HK-2 (cell line): ENCODE measurements at regions not wholly inside any gene's neighbourhood (a gene's known extent, or its start where the extent isn't known, plus 50 kb on each side); places are given as distances from the start of the nearest gene placed in this dataset.
A peak's percentile ranks its signal among the peaks of the same experiment; 100 is the strongest.
"Not testable (repeated sequence)": the region's sequence is repeated elsewhere in the genome, so short reads cannot be mapped to it uniquely, and the experiment has no call there.

Experiments
- DNase-seq: peaks from one replicate; pipeline ENCODE4 v3.0.0-alpha.2; 2018; ENCODE audit not compliant: unreplicated experiment

DNA sequence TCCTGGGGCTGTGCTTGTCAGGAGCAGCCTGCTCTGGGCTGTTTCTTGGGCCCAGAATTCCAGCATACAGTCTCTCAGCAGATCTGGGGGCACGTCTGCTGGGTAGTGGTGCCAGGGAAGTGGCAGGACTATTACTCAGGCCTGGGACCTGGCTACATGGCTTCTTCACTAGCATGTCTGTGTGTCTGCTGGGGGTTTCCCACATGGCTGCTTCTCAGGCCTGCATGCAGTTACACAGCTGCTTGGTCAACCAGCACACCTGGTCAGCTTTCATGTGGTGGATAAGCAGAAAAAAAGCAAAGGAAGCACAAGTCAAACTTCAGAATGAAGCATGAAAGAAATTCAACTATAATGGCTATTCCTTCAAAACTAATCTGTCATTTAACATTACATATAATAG lies 316.2 kb upstream of the NOX3 start:
- DNase-seq = no peak

DNA sequence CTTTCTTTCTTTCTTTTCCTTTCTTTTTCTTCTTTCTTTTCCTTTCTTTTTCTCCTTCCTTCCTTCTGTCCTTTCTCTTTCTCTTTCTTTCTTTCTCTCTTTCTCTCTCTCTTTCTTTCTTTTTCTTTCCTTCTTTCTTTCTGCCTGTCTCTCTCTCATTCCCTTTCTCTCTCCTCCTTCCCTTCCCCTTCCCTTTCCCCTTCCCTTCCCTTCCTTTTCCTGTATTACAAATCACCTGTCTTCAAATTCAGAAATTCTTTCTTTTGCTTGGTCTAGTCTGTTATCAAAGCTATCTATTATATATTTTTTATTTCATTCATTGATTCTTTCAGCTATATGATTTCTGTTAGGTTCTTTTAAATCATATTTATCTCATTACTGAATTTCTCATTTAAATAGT lies 315.2 kb upstream of the NOX3 start:
- no peak for DNase-seq

DNA sequence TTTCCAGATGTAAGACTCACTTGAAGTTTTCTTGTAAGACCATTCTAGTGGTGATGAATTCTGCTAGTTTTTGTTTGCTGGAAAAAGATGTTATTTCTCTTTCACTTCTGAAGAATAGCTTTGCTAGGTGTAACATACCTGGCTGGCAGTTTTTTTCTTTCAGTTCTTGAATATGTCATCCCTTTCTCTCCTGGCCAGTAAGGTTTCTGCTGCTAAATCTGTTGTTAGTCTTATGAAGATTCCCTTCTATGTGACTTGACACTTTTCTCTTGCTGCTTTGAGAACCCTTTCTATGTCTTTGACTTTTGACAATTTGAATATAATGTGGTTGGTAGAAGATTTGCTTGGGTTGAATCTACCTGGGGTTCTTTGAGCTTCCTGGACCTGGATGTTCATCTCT lies 314.7 kb upstream of the NOX3 start:
- DNase-seq = no peak

DNA sequence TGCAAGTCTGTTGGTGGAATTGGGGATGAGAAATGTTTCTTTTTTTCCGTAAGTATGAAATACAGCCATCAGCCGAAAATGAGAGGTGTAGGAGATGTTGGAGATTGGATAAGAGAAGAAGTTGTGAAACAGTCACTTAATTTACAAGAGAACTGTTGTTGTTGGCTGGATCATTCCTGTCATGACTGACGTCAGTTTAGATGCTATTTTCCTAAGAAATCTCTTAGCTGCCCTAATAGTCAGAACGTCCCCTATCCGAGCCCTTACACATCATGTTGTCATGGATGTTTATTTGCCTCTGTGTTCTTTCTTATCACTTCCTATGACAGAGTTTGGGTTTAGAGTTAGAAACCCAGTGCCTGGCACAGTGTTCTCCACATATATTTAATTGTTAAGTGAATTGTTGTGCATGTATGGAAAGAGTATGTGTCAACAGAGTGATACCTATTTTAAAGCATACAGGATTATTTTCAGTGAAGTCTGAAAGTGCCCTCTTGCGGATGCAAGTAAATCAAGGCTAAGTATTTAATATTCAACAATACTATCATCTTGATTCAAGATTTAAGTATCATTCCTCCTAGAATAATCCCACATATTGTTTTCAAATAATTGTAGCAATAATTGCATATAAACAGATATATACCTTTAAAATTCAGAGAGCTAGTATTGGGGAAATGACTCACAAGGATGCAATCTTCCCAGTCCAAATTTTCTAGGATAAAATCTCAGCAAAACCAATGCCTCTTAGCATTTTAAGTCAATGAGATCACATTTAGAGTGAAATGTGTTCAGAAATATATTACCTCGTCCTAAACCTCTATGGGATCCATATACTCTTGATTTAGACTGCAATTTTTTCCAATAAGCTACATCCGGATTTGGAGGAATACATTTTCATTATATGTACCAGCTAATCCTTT lies 309.9 kb upstream of the NOX3 start:
- DNase-seq = no peak

DNA sequence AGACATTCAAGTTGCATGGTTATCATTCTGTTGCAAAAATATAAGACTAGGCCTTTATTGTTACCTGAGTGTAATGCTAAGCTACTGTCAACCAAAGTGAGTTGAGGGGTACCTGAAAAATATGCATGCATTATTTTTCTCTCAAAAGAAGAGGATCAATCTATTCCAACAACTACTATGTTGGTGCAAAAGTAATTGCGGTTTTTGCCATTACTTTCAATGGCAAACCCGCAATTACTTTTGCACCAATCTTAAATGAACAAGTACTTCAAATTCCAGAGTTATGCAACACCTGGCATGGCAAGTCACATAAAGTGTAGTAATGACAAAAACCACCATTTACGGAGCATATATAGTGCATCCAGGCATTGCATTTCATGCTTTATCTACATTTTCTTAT lies 307.0 kb upstream of the NOX3 start:
- DNase-seq = no peak

DNA sequence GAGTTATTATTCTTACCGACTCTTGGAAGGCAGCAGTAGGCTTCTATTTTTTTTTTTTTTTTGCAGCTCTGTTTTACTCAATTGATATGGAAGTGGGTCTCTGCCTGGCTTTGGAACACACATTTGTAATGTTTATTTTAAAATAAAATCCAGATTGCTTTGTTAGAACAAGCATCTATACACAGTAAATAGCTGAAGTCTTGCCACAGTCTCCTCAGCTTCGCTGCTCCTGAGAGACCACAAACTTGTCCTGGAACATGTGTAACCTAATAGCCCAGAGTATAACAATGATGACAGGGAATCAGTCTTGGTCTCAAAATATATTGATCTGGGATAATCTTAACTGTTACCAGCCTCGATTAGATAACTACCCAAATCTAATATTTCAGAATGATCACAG lies 299.8 kb upstream of the NOX3 start:
- DNase-seq = no peak

DNA sequence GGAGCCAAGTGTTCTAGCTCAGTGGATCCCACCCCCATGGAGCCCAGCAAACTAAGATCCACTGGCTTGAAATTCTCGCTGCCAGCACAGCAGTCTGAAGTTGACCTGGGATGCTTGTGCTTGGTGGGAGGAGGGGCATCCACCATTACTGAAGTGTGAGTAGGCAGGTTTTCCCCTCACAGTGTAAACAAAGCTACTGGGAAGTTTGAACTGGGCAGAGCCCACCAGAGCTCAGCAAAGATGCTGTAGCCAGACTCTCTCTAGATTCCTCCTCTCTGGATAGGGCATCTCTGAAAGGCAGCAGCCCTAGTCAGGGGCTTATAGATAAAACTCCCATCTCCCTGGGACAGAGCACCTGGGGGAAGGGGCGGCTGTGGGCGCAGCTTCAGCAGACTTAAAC lies 293.1 kb upstream of the NOX3 start:
- not testable (repeated sequence) for DNase-seq

DNA sequence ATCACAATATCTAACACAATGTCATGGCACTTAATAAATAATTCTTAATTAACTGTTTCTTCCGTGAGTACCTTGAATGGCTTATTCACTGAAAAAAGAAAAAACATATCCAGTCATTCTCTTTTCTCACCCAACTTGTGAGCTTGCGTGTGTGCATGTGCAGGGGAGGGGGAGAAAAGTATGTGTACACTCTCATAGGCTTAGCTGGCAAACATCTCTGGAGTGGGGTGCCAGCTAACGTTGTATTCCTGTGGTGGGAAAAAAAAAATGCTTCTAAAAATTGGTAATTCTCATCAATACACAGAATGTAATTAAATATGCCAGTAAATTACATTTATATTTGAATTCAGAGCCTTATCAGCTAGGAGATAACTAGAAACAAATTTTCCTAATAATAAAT lies 291.9 kb upstream of the NOX3 start:
- no peak for DNase-seq

DNA sequence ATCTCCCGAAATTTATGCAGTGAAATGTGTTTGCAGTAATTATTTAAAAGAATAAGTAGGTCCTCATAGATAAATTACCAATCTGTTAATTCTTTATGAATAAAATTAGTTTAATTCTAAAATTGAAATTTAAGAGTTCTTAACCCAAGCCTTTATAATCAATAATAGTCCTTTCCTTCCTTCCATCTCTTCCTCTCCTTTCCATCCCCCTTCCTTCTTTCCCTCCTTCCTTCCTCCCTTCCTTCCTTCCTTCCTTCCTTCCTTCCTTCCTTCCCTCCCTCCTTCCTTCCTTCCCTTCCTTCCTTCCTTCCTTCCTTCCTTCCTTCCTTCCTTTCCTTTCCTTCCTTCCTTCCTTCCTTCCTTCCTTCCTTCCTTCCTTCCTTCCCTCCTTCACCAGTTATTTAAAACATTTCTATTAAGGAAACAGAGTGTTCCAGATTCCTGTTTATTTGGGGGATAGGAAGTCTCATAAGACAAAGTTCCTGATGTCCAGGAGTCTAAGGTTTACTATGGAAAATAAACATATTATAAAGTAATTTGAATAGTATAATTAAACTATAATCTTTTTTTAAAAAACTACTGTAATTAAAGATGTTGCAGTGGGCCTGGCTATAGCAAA lies 285.3 kb upstream of the NOX3 start:
- no peak for DNase-seq

DNA sequence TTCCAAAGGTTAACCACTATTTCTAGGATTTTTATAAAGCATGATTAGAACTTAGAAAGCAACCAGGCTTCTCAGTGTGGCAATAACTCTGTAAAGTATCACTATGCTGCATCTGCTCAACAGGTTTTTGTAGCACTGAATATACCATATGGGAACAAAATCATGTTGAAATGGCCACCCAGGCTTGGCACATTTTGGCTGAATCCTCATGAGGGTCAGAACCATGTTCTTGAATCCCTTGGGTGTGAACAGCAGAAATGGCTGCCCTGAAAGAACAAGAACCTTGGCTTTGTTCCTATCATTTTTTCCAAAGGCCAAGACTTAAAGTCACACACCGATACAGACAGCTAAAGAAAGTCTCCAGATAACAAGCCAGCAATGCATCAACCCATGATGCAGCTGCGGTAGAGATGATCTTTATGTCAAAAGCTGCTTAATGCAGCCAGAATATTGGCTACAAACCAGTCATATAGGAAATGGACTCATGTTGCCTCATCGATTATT lies 283.0 kb upstream of the NOX3 start:
- no peak for DNase-seq

DNA sequence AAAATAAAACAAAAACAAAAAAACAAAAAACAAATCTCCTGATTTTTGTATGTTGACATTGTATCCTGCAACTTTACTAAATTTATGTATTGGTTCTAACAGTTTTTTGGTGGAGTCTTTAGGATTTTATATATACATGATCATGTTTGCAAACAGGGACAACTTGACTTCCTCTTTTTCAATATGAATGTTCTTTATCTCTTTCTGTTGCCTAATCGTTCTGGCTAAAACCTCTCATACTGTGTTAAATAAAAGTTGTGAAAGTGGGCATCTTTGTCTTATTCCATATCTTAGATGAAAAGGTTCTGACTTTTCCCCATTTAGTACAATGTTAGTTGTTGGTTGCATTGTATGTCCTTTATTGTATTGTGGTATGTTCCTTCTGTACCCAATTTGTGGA lies 261.7 kb upstream of the NOX3 start:
- no peak for DNase-seq

DNA sequence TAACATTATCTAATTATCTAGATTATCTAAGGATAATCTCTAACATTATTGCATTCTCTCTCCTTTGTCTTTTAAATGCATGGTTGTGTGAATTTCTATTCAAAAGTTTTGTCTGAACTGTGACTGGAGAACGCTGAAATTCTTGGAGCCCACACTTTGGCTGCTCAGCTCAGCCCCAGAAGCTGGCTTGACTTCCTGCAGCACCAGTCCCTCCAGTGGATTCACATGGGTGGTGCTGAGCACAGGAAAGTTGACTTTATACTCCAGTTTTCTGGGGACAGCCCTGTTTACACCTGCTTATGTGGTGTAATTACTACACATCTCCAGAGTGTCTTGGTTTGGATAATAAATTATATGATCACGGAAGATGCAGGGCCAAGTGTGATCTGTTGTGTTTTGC lies 255.1 kb upstream of the NOX3 start:
- DNase-seq = no peak

DNA sequence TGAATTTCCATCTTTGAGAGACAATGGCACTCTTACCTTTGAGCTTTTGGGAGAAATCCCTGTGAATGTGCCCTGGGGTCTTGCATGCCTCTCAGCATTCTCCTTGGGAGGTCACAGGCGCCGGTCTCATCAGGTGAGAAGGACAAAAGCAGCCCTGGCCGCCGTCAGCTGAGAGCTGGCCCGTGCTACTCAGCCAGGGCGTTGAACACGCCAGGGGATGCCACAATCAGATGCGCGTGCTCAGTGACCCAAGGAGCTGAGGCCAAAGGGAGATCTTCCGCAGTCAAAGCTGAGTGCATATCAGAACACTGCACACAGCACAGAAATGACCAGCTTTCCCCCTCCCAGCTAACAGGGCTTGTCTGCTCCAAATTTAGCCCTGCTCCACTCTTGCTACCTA lies 253.6 kb upstream of the NOX3 start:
- no peak for DNase-seq

DNA sequence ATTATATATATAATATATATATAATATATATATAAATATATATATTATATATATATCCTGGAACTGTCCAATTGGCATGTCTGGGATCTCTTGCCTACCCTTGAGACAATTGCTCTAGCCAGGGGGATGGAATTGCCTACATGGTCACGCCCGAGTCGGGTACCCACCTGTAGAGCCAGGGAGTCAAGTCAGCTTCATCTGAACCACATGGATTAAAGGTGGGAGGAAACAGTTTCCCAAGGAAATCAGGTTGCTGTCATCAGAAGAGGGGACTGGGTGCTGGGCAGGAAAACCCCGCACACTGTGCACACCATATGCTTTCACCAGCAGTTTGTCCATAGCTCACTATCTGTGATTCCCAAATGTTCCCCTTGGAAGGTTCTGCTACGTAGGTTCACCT lies 252.5 kb upstream of the NOX3 start:
- DNase-seq = no peak

DNA sequence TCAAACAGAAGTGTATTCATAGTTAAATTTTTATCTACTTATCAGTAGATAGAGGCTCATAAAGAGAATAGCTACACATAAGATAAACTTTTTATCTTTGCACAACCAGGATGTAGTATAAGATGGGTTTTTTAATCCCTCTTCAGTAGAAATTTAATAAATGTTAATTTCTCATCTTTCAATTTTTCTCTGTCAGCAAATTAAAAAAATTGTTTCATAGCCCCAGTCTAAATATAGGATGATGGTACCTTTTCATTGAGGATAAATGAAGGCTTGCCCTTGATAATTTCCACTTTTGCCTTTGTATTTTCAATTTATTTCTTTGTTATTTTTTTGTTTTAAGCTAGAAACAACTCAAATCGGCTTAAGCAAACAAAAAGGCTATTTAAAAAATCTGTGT lies 251.2 kb upstream of the NOX3 start:
- no peak for DNase-seq

DNA sequence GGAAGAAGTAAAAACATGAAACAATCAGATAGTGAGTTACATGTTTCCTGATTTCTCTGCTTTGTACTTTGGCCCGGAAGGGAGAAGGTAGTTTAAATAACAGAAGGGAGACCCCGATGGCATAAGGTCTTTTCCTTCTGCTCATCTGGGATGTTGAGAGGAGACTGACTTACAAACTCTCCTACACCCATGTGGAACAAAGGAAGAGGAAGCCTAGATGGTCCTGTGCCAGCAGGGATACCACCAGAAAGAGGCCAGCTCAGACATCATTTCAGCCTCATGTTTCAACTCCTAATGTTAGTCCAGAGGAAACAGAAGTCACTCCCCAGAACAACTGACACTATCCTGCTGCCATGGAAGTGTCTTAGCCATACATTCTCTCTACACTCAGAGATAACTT lies 250.7 kb upstream of the NOX3 start:
- DNase-seq = no peak

DNA sequence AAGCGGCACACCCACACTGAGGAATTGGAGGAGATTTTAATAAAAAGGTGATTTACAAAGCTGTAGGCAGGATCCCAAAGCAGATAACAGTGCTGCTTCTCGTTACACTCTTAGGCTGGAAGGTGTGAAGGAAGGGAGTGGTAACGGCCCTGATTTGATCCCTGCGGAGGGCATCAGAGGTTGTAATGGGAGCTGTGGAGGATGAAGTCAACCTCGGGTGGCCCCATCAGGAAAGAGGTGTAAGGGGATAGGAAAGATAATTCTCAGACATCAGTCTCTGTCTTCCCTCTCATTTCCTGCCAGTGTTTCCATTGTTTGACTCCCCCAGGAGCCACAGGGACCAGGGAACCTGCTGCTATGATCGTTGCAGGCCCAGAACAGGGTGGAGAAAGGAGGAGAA lies 245.7 kb upstream of the NOX3 start:
- DNase-seq = no peak

DNA sequence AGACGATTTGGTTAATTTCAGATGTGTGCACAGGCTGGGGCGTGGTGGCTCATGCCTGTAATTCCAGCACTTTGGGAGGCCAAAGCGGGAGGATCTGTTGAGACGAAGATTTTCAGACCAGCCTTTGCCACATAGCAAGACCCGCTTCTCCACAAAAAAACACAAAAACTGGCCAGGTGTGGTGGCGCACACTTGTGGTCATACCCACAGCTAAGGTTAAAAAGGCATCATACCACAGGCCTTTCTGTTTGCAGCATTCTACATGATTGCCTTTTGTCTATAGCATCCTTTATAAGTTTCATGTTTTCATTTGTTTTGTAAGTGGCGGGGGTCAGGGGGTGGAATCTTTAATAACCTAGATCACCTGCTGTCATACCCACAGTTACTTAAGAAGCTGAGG lies 239.9 kb upstream of the NOX3 start:
- no peak for DNase-seq

DNA sequence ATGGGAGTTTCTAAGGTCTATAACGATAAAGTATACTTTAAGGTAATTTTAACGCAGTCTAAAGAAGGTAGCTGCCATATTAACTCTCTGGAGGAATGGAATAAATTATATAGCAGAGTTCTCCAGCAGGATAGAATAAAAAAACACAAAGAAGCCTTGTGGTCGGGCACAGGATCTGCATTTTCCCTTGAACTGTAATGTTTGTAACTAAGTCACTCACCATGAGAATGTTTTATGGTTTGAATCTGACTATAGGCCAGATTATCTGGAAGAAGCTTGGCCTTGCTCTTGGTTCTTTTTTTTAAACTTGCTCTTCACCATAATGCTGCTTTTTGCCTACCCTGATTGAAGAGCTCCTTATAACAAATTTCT lies 238.8 kb upstream of the NOX3 start:
- DNase-seq = no peak

DNA sequence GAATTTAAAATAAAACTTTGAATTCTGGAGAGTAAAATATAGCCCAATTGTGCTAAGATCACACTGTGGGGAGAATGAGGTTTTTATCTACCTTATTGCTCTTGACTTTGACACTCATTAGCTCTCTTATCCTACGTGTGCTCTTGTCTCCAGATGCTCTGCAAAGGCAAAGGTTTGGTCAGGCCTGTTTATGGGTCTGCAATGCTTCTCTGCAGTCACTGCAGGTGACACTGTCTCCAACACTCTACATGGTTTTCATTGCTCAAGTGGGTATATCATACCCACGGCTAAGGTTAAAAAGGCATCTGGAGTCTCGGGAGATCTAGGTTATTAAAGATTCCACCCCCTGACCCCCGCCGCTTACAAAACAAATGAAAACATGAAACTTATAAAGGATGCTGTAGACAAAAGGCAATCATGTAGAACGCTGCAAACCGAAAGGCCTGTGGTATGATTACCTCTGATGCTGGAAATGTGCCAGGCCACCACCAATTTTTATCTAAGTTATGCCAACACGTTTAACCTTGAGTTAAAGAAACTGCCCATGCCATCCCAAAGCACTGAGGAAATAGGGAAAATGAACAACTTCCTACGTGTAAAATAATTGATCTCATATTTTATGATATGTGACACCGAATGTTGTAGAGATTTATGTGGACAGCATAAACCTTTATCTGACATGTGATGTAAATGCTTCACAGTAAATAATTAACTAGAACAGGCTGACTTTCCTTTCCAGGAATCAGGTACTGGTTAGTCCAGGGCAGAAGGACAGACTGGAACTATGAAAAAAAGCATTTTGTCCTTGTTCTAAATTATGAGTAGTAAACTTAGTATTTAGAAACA lies 238.2 kb upstream of the NOX3 start:
- peak; percentile 10 for DNase-seq

DNA sequence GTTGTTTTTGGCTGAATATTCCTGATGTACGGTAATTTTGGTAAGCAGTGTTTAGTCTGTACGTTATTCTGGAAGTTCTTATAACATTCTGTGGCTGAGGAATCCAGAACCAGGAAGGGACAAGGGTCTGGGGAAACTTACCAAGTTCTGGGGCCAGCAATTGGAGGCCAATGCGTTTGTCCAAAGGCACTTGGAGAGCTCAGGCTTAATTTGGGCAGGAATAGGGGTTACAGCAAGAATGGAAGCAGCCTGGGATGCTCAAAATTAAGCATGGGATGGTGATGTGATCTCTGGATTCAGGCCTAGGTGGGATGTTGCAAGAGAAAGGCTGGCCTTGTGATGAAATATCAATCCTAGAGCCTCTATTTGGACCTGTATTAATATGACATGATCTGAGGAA lies 235.2 kb upstream of the NOX3 start:
- DNase-seq = no peak

DNA sequence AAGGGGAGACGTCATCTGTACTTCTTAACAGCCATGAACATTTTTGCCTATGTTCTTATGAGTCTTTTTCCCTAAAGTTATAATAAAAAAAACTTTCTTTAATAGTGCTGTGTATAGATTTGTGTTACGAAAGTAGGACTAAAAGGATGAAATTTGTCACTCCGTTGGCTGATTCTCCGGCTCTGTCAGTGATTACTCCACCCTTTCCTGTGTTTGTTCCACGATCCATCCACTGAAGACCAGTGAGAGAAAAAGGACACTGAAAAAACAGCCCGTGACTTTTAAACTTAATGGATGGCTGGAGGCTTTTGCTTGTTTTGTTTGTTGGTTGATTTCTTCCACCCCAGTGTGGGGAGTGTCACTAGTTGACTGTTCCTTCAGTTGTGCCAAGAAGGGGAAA lies 232.0 kb upstream of the NOX3 start:
- DNase-seq = no peak
